ENCODE measurements at regions not wholly inside any gene's neighbourhood (a gene's known extent, or its start where the extent isn't known, plus 50 kb on each side); places are given as distances from the start of the nearest gene placed in this dataset.

- H3F3A ChIP-seq (ENCODE audit: insufficient read depth): no peaks in the 10 kb centered on the region
Measured at GRCh38 chrX:39016556-39016955, 215.3 kb downstream of the MID1IP1 start.

GRCh38 chrX:39017077-39017476 is 215.8 kb downstream of the MID1IP1 start:
- Histone ChIP-seq H3K9ac (ENCODE audit: low read length) (no peak overlapping the region), H3K27me3 (ENCODE audit: low read length) (no peaks in the 10 kb centered on the region), H3K36me3 (ENCODE audit: low read length) (no peaks in the 10 kb centered on the region), H3K9me3 (ENCODE audit: insufficient read depth, low read length) (no peaks in the 10 kb centered on the region), H3K79me2 (ENCODE audit: insufficient read depth, low read length) (no peaks in the 10 kb centered on the region), H3K4me3 (ENCODE audit: insufficient read depth, low read length, poor library complexity, severe bottlenecking) (no peak overlapping the region), H3K27ac (ENCODE audit: low read depth, low read length) (no peak overlapping the region), H3F3A (ENCODE audit: insufficient read depth) (no peaks in the 10 kb centered on the region), H3K9me2 (replicated peaks; ENCODE audit: insufficient read depth, low read length) (no peaks in the 10 kb centered on the region), H3K4me2 (ENCODE audit: low read depth, low read length, poor library complexity, severe bottlenecking) (no peak overlapping the region), H4K20me1 (ENCODE audit: low read depth, low read length) (no peaks in the 10 kb centered on the region), H2AFZ (ENCODE audit: low read depth, low read length, severe bottlenecking) (no peak overlapping the region)
- TF ChIP-seq EZH2phosphoT487 (conservative IDR thresholded peaks at IDR 0.05; ENCODE audit: low read length) (no peak), CTCF (IDR thresholded peaks at IDR 0.05; ENCODE audit: insufficient read depth, low read length, poor library complexity, severe bottlenecking) (no peak)

More at GRCh38 chrX:39016556-39016955, 215.3 kb downstream of the MID1IP1 start:
- Histone ChIP-seq H4K20me1 (ENCODE audit: low read depth, low read length) (no peaks in the 10 kb centered on the region), H3K27me3 (ENCODE audit: low read length) (no peaks in the 10 kb centered on the region), H3K9ac (ENCODE audit: low read length) (no peak overlapping the region), H3K27ac (ENCODE audit: low read depth, low read length) (no peak overlapping the region), H3K4me3 (ENCODE audit: insufficient read depth, low read length, poor library complexity, severe bottlenecking) (no peak overlapping the region), H3K9me3 (ENCODE audit: insufficient read depth, low read length) (no peaks in the 10 kb centered on the region), H3K9me2 (replicated peaks; ENCODE audit: insufficient read depth, low read length) (no peaks in the 10 kb centered on the region), H3K36me3 (ENCODE audit: low read length) (no peaks in the 10 kb centered on the region), H3K79me2 (ENCODE audit: insufficient read depth, low read length) (no peaks in the 10 kb centered on the region), H2AFZ (ENCODE audit: low read depth, low read length, severe bottlenecking) (no peak overlapping the region), H3K4me2 (ENCODE audit: low read depth, low read length, poor library complexity, severe bottlenecking) (no peak overlapping the region)
- TF ChIP-seq EZH2phosphoT487 (conservative IDR thresholded peaks at IDR 0.05; ENCODE audit: low read length): no peak
- TF ChIP-seq CTCF (IDR thresholded peaks at IDR 0.05; ENCODE audit: insufficient read depth, low read length, poor library complexity, severe bottlenecking): no peak

- Histone ChIP-seq H3K4me3 (ENCODE audit: insufficient read depth, low read length, poor library complexity, severe bottlenecking) (no peak overlapping the region), H3K9ac (ENCODE audit: low read length) (no peak overlapping the region), H3K9me2 (replicated peaks; ENCODE audit: insufficient read depth, low read length) (no peaks in the 10 kb centered on the region), H4K20me1 (ENCODE audit: low read depth, low read length) (no peaks in the 10 kb centered on the region), H3K36me3 (ENCODE audit: low read length) (no peaks in the 10 kb centered on the region), H3K4me2 (ENCODE audit: low read depth, low read length, poor library complexity, severe bottlenecking) (no peak overlapping the region), H3F3A (ENCODE audit: insufficient read depth) (no peaks in the 10 kb centered on the region), H3K79me2 (ENCODE audit: insufficient read depth, low read length) (no peaks in the 10 kb centered on the region), H2AFZ (ENCODE audit: low read depth, low read length, severe bottlenecking) (no peak overlapping the region), H3K9me3 (ENCODE audit: insufficient read depth, low read length) (no peaks in the 10 kb centered on the region), H3K27ac (ENCODE audit: low read depth, low read length) (no peak overlapping the region), H3K27me3 (ENCODE audit: low read length) (no peaks in the 10 kb centered on the region)
- no peak for TF ChIP-seq CTCF (IDR thresholded peaks at IDR 0.05; ENCODE audit: insufficient read depth, low read length, poor library complexity, severe bottlenecking)
- no peak for TF ChIP-seq EZH2phosphoT487 (conservative IDR thresholded peaks at IDR 0.05; ENCODE audit: low read length)
Measured at GRCh38 chrX:39017716-39018115, 216.5 kb downstream of the MID1IP1 start.
